COR-L47 (cell line): ENCODE measurements at regions not wholly inside any gene's neighbourhood (a gene's known extent, or its start where the extent isn't known, plus 50 kb on each side); places are given as distances from the start of the nearest gene placed in this dataset.

Experiments
- DNase-seq: peaks from one replicate; lab custom pipeline; 2025; lab: John Stamatoyannopoulos, UW

DNA sequence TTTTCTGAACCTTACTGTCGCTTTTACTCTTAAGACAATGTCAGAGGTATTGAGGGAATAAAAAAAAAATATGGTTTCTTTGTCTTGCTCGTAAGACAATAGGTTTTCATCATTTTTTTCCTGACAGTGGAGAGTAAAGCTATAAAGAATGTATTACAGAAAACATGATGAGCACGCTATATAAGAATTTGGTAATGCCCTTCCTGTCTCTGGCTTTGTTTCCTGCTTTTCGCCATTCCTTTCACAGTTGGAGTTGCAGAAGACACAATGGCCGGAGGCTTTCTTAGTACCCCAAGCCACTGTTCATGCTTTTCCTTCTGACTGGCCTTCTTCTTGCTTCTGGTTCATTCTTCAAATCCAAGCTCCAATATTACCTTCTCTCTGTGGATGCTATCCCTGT is 101.0 kb upstream of the DACH1 start:
- DNase-seq, result no peak

- DNase-seq, result no peak
Measured at GRCh38 chr13:71964491-71965100, 97.6 kb upstream of the DACH1 start.

- no peak for DNase-seq
Measured at GRCh38 chr13:71962735-71963134, 95.7 kb upstream of the DACH1 start.

DNA sequence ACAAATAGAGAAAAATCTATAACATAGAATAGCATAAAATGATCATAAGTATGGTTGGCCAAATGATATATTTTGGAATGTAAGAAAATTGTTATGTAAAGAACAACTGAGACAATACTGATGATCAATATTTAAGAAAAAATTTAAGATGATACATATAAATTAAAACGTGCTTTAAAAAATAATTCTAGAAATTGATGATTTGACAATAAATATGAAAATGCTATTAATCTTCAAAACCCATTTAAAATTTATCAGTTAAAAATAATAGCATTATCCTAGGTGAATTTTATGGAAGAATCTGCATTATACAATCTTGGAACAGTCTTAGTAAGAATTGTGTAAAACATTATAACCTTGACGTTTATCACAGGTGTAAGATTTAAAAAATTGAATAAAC is 95.1 kb upstream of the DACH1 start:
- no peak for DNase-seq

- no peak for DNase-seq
Measured at GRCh38 chr13:71949441-71949840, 82.4 kb upstream of the DACH1 start.

GRCh38 chr13:71939186-71939585 is 72.2 kb upstream of the DACH1 start:
- DNase-seq, result no peak

DNA sequence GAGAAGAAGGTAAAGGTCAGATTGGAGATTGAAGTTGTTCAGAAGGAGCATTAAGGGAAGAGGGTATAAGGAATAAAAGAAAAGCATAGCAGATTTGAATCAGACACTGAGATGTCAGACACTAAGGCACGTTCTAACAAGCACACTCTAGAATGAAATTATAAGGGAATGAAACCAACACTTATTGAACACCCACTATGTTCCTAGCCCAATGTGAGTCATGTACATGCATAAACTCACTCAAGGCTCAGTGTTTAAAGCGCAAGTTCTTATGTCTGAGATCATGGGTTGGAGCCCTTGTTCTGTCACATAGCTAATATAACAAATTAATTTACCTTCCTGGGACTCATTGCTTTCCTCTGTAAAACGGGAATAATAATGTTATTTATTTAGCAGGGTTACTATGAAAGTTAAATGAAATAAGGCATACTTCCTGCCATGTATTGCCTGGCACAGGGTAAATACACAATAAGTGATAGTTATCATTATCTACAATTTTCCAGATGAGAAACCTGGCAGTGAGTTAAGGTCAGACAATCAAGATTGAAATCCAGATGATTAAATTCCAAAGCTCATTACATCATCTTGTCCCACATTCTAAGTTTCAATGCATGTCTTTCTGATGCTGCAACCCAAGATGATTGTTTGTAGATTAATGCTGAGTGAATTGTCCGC is 68.3 kb upstream of the DACH1 start:
- DNase-seq, result no peak

DNA sequence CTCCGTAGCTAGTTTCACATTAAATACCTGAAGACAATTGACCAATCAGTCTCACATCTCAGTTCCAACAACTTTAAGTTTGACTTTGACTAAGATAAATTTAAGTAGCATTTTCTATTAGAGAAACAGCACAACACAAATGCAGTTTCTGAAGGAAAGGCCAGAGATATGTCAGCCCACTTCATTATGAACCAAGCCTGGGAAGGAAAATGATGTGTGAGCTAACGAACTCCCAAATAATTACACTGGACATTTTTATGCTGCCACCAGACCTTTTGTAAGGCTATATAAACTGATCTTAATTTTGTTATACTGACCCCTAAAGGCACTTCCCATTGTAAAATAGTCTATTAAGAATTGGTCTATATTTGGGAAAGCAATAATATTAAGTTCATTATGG is 57.9 kb upstream of the DACH1 start:
- no peak for DNase-seq

DNA sequence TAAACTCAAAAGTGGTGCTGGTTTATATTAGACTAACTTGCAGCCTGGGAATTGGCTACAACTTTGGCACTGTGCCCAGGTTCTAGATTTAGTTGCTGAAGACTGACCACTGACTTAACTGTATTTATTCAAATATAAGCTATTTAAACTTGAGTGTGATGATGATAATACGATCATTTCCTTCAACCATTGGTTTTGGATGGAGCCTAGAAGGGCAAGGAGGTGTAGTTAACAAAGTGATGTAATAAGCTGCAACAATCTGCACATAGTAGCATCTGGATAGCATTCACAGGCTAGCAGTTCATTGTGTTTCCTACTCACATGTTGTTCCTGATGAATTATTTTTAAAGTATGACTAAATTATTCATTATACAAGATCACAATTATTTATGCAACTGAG is 55.2 kb upstream of the DACH1 start:
- no peak for DNase-seq
